PC-9 (cell line): ENCODE measurements at regions not wholly inside any gene's neighbourhood (a gene's known extent, or its start where the extent isn't known, plus 50 kb on each side); places are given as distances from the start of the nearest gene placed in this dataset.

Experiments
- BruUV-seq: library from RNA; stranded (reverse); fragments of 400-500 nt; replicated peaks from 2 replicates; lab custom pipeline; 2021; lab: Mats Ljungman, UMichigan
- CTCF ChIA-PET: fragments of 300-600 bp; sonication (Branson Sonifier 250); formaldehyde crosslinking; loops from one replicate; lab custom pipeline; 2022; ENCODE audit warnings: antibody characterized with exemption; lab: Charles Lee
- POLR2A ChIA-PET: fragments of 300-600 bp; sonication (Branson Sonifier 250); formaldehyde crosslinking; loops from one replicate; lab custom pipeline; 2022; ENCODE audit warnings: antibody characterized with exemption; ENCODE audit not compliant: unreplicated experiment; lab: Charles Lee
- DNase-seq, 2 experiments: peaks; one replicate each; pipeline versions ENCODE4 v3.0.0 to v3.0.0-alpha.2; 2015 to 2022; ENCODE audit warnings: mixed read lengths in 1 of 2
- H2AFZ ChIP-seq: fragments of 200-600 bp; sonication (generic); 2 replicates; pipeline ENCODE4 v1.8.1; 2017; ENCODE audit warnings: antibody characterized with exemption
- H3F3A ChIP-seq: fragments of 200-600 bp; sonication (generic); 2 replicates; pipeline ENCODE4 v1.8.1; 2017; ENCODE audit warnings: antibody characterized with exemption, mild to moderate bottlenecking, low read depth; ENCODE audit not compliant: insufficient read depth
- H3K27ac ChIP-seq: fragments of 200-600 bp; sonication (generic); 2 replicates; pipeline ENCODE4 v1.6.1; 2016; ENCODE audit warnings: mixed run types
- H3K27me3 ChIP-seq: fragments of 200-600 bp; sonication (generic); 2 replicates; pipeline ENCODE4 v1.6.1; 2016; ENCODE audit warnings: low read depth, mixed run types; ENCODE audit not compliant: insufficient read depth
- H3K36me3 ChIP-seq: fragments of 200-600 bp; sonication (generic); 2 replicates; pipeline ENCODE4 v1.6.1; 2016; ENCODE audit warnings: low read depth, mixed run types
- H3K4me1 ChIP-seq: fragments of 200-600 bp; sonication (generic); replicated peaks from 2 replicates; pipeline ENCODE4 v1.6.1; 2016; ENCODE audit warnings: mixed run types; ENCODE audit not compliant: insufficient read depth
- H3K4me2 ChIP-seq: fragments of 200-600 bp; sonication (generic); 2 replicates; pipeline ENCODE4 v1.6.1; 2017; ENCODE audit warnings: mixed run types
- H3K4me3 ChIP-seq: fragments of 200-600 bp; sonication (generic); 2 replicates; pipeline ENCODE4 v1.6.1; 2016; ENCODE audit warnings: mixed run types
- H3K79me2 ChIP-seq: fragments of 200-600 bp; sonication (generic); 2 replicates; pipeline ENCODE4 v1.6.1; 2017; ENCODE audit warnings: low read depth, mixed run types
- H3K9me2 ChIP-seq: fragments of 200-600 bp; sonication (generic); 2 replicates; pipeline ENCODE4 v1.8.1; 2017; ENCODE audit warnings: mild to moderate bottlenecking; ENCODE audit not compliant: insufficient read depth
- H3K9me3 ChIP-seq: fragments of 200-600 bp; sonication (generic); 2 replicates; pipeline ENCODE4 v1.8.1; 2016; ENCODE audit warnings: low read depth; ENCODE audit not compliant: insufficient read depth
- H4K20me1 ChIP-seq: fragments of 200-600 bp; sonication (generic); 2 replicates; pipeline ENCODE4 v1.8.1; 2017; ENCODE audit not compliant: insufficient read depth
- CTCF ChIP-seq: fragments of 200-600 bp; sonication (generic); conservative IDR thresholded peaks from 2 replicates; pipeline ENCODE4 v1.6.1; 2017; ENCODE audit warnings: mixed run types, antibody characterized with exemption, mild to moderate bottlenecking, moderate library complexity
- EZH2 ChIP-seq: fragments of 200-600 bp; sonication (generic); IDR thresholded peaks from 2 replicates; pipeline ENCODE4 v1.8.0; 2017; ENCODE audit warnings: antibody characterized with exemption, low read depth
- intact Hi-C: fragments of 100-400 bp; cut with micrococcal nuclease; formaldehyde crosslinking; loops from one replicate; pipeline ENCODE4 v1.10.0; 2022; ENCODE audit not compliant: unreplicated experiment

GRCh38 chr3:21154911-21155310 is 596.1 kb downstream of the ZNF385D start:
- no TSS peak for BruUV-seq

GRCh38 chr3:21152555-21152954 is 598.5 kb downstream of the ZNF385D start:
- Histone ChIP-seq H3K4me2 (no peak overlapping the region), H2AFZ (no peak overlapping the region), H3K36me3 (no peaks in the 10 kb centered on the region), H3K27ac (no peak overlapping the region), H3K9me3 (no peaks in the 10 kb centered on the region), H3K4me1 (no peaks in the 10 kb centered on the region), H3K9me2 (no peaks in the 10 kb centered on the region), H3K27me3 (no peaks in the 10 kb centered on the region), H3F3A (no peaks in the 10 kb centered on the region), H3K4me3 (no peak overlapping the region), H4K20me1 (no peaks in the 10 kb centered on the region), H3K79me2 (no peaks in the 10 kb centered on the region)
- TF ChIP-seq CTCF (no peak), EZH2 (no peak)
- intact Hi-C loops: no loop called here
- ChIA-PET CTCF (no interaction called here), POLR2A (no interaction called here)
- no TSS peak for BruUV-seq
- no peak for DNase-seq

More at GRCh38 chr3:21154911-21155310, 596.1 kb downstream of the ZNF385D start:
- H3F3A ChIP-seq: no peaks in the 10 kb centered on the region
- DNase-seq: no peak
- H2AFZ ChIP-seq: no peak overlapping the region
- no peak overlapping the region for H3K4me3 ChIP-seq
- no peaks in the 10 kb centered on the region for H3K79me2 ChIP-seq
- ChIA-PET POLR2A (interaction anchor here (0.8 kb wide), 1 partner anchor 9 kb away, joined by 11 read pairs; no protein-coding TSS in a partner anchor), CTCF (no interaction called here)
- TF ChIP-seq EZH2 (no peak), CTCF (no peak)
- H3K4me2 ChIP-seq: no peak overlapping the region
- H3K36me3 ChIP-seq: no peaks in the 10 kb centered on the region
- no peaks in the 10 kb centered on the region for H3K9me2 ChIP-seq
- no peak overlapping the region for H3K27ac ChIP-seq
- H3K4me1 ChIP-seq: no peaks in the 10 kb centered on the region
- intact Hi-C loops: no loop called here
- no peaks in the 10 kb centered on the region for H3K27me3 ChIP-seq
- H4K20me1 ChIP-seq: no peaks in the 10 kb centered on the region
- no peaks in the 10 kb centered on the region for H3K9me3 ChIP-seq

GRCh38 chr3:21142949-21143348 is 608.1 kb downstream of the ZNF385D start:
- POLR2A ChIA-PET: interaction anchor here (0.7 kb wide), 1 partner anchor 10 kb away, joined by 5 read pairs; no protein-coding TSS in a partner anchor
- no peak for TF ChIP-seq CTCF
- no peak for TF ChIP-seq EZH2
- Histone ChIP-seq H3K4me2 (no peak overlapping the region), H3K27ac (no peak overlapping the region), H4K20me1 (no peaks in the 10 kb centered on the region), H3K9me2 (no peaks in the 10 kb centered on the region; the same call in 1 of the 2 replicates), H3K36me3 (no peaks in the 10 kb centered on the region), H3F3A (peaks cover 4% of the 10 kb centered on the region; the same call in 1 of the 2 replicates), H3K4me3 (no peak overlapping the region), H3K9me3 (no peaks in the 10 kb centered on the region), H3K4me1 (no peaks in the 10 kb centered on the region), H3K27me3 (no peaks in the 10 kb centered on the region), H2AFZ (no peak overlapping the region), H3K79me2 (no peaks in the 10 kb centered on the region)
- no TSS peak for BruUV-seq
- intact Hi-C loops: no loop called here
- CTCF ChIA-PET: no interaction called here
- DNase-seq: no peak
